Keratinocyte (primary cell): ENCODE measurements at regions not wholly inside any gene's neighbourhood (a gene's known extent, or its start where the extent isn't known, plus 50 kb on each side); places are given as distances from the start of the nearest gene placed in this dataset.

Source experiments
- DNase-seq: peaks from one replicate; pipeline ENCODE4 v3.0.0-alpha.2; 2011; ENCODE audit warnings: low read depth, missing footprints, low spot score
- FAIRE-seq: peaks from 2 replicates; lab custom pipeline; 2011; peaks lifted over from hg19 to GRCh38; lab: Jason Lieb, UNC
- H2AFZ ChIP-seq: 2 replicates; pipeline ENCODE4 v1.6.0; 2012; ENCODE audit warnings: low read length, control low read depth, inconsistent platforms; ENCODE audit not compliant: control insufficient read depth
- H3K27ac ChIP-seq: 2 replicates; pipeline ENCODE4 v1.5.1; 2011; ENCODE audit warnings: low read length; ENCODE audit not compliant: control insufficient read depth, insufficient read depth
- H3K27me3 ChIP-seq: 3 replicates; pipeline ENCODE4 v1.6.0; 2011; ENCODE audit warnings: low read length; ENCODE audit not compliant: control insufficient read depth, insufficient read depth; ENCODE audit errors: extremely low read depth
- H3K36me3 ChIP-seq, 2 experiments: 2 replicates in 1 of 2; 3 replicates in 1 of 2; pipeline ENCODE4 v1.5.1; 2011; ENCODE audit warnings: low read length in 2 of 2, mild to moderate bottlenecking in 1 of 2; ENCODE audit not compliant: control insufficient read depth in 2 of 2, insufficient read depth in 2 of 2; ENCODE audit errors: extremely low read depth in 1 of 2
- H3K4me1 ChIP-seq: 3 replicates; pipeline ENCODE4 v1.5.1; 2011; ENCODE audit warnings: low read length; ENCODE audit not compliant: control insufficient read depth, insufficient read depth; ENCODE audit errors: extremely low read depth
- H3K4me2 ChIP-seq: 3 replicates; pipeline ENCODE4 v1.6.0; 2011; ENCODE audit warnings: low read depth, low read length; ENCODE audit not compliant: control insufficient read depth, insufficient read depth; ENCODE audit errors: extremely low read depth
- H3K4me3 ChIP-seq, 3 experiments: fragments of 200-600 bp in 1 of 3; sonication (generic) in 1 of 3; 2 replicates in 2 of 3; 3 replicates in 1 of 3; pipeline ENCODE4 v1.5.1; 2011 to 2016; ENCODE audit warnings: low read length in 3 of 3, mild to moderate bottlenecking in 3 of 3, control low read depth in 2 of 3, inconsistent platforms in 1 of 3, low read depth in 1 of 3, mixed read lengths in 1 of 3, mixed run types in 1 of 3, moderate library complexity in 1 of 3; ENCODE audit not compliant: control insufficient read depth in 2 of 3, insufficient read depth in 2 of 3; ENCODE audit errors: extremely low read depth in 1 of 3
- H3K79me2 ChIP-seq: 2 replicates; pipeline ENCODE4 v1.6.0; 2012; ENCODE audit warnings: low read length; ENCODE audit not compliant: control insufficient read depth, insufficient read depth
- H3K9ac ChIP-seq: 3 replicates; pipeline ENCODE4 v1.6.0; 2011; ENCODE audit warnings: low read length; ENCODE audit not compliant: control insufficient read depth, insufficient read depth; ENCODE audit errors: extremely low read depth
- H3K9me1 ChIP-seq: 3 replicates; pipeline ENCODE4 v1.6.0; 2011; ENCODE audit warnings: low read length; ENCODE audit not compliant: control insufficient read depth, insufficient read depth; ENCODE audit errors: extremely low read depth
- H3K9me3 ChIP-seq: 2 replicates; pipeline ENCODE4 v1.5.1; 2012; ENCODE audit warnings: low read depth, low read length; ENCODE audit not compliant: control insufficient read depth
- H4K20me1 ChIP-seq: 3 replicates; pipeline ENCODE4 v1.6.0; 2011; ENCODE audit warnings: low read length; ENCODE audit not compliant: control insufficient read depth, insufficient read depth; ENCODE audit errors: extremely low read depth
- EZH2 ChIP-seq: IDR thresholded peaks from one replicate; pipeline ENCODE4 v1.6.1; 2012; ENCODE audit warnings: inconsistent platforms, mild to moderate bottlenecking, low read length, moderate library complexity
- dilution Hi-C: fragments of 300-500 bp; cut with MboI; formaldehyde crosslinking; loops from one replicate; pipeline ENCODE4 v1.7.0; 2020; ENCODE audit warnings: low sequenced_read_pairs; ENCODE audit not compliant: extremely low pct_ligation_motif_present
- TF ChIP-seq, protein P1 (sequence below), 3 experiments: IDR thresholded peaks in 1 of 3; conservative IDR thresholded peaks in 1 of 3; optimal IDR thresholded peaks in 1 of 3; 2 replicates in 2 of 3; 3 replicates in 1 of 3; pipeline versions ENCODE3 to v1.5.1; 2011; ENCODE audit warnings: low read length in 3 of 3, mild to moderate bottlenecking in 3 of 3, moderate library complexity in 2 of 3, control low read depth in 1 of 3, inconsistent platforms in 1 of 3; ENCODE audit not compliant: insufficient read depth in 2 of 3; ENCODE audit errors: extremely low read depth in 1 of 3

DNA sequence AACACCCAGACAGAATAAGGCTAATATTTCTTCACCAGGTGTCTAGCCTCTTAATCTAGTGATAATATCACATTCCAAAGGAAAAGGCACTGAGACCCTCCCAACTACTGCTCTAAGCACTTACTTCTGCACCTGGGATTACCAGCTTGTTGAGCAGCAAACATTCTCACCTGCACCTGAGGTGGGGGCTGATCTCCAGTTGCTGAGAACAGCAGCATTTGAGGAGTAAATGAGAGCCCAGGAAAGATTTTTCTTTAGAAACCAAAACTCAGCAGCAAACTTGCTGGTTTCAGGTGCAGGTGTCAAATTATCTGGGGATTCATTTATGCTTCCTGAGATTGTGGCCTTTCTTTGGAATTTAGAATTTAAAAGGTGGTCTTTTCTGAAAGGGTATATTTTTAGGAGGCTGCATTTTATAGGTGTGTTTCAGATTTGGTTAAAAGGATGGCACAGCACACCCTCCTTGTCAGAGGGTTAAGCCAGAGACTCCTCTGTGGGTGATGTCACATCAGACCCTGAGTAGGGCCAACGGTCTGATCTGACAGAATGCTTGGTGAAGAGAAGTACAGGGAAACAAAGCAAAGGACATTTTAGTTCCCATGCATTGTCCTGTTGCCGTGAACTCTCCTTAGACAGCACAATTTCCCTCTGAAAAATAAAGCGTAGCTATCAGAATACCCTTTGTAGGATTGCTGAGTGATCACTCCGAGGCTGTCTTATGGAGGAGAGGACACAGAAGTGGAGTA lies 411.0 kb upstream of the ATP11B start:
- H2AFZ ChIP-seq = no peak overlapping the region
- TF ChIP-seq, protein P1, sequence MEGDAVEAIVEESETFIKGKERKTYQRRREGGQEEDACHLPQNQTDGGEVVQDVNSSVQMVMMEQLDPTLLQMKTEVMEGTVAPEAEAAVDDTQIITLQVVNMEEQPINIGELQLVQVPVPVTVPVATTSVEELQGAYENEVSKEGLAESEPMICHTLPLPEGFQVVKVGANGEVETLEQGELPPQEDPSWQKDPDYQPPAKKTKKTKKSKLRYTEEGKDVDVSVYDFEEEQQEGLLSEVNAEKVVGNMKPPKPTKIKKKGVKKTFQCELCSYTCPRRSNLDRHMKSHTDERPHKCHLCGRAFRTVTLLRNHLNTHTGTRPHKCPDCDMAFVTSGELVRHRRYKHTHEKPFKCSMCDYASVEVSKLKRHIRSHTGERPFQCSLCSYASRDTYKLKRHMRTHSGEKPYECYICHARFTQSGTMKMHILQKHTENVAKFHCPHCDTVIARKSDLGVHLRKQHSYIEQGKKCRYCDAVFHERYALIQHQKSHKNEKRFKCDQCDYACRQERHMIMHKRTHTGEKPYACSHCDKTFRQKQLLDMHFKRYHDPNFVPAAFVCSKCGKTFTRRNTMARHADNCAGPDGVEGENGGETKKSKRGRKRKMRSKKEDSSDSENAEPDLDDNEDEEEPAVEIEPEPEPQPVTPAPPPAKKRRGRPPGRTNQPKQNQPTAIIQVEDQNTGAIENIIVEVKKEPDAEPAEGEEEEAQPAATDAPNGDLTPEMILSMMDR (optimal IDR thresholded peaks at IDR 0.05 in 1 of 3, IDR thresholded peaks at IDR 0.05 in 1 of 3, conservative IDR thresholded peaks at IDR 0.05 in 1 of 3; ENCODE audit: extremely low read depth in 1 of 3, insufficient read depth in 2 of 3, low read length in 3 of 3) = no peak
- no peak for TF ChIP-seq EZH2
- no peaks in the 10 kb centered on the region for H3K27me3 ChIP-seq
- H3K9me3 ChIP-seq = no peaks in the 10 kb centered on the region
- H3K4me2 ChIP-seq = no peak overlapping the region
- no peak for DNase-seq
- peaks cover 11% of the 10 kb centered on the region for H3K4me1 ChIP-seq
- H3K79me2 ChIP-seq = no peaks in the 10 kb centered on the region
- H3K36me3 ChIP-seq = no peaks in the 10 kb centered on the region
- no peak overlapping the region for H3K27ac ChIP-seq
- dilution Hi-C loops = no loop called here
- no peaks in the 10 kb centered on the region for H3K9me1 ChIP-seq
- no peak overlapping the region for H3K4me3 ChIP-seq
- no peak for FAIRE-seq
- H4K20me1 ChIP-seq = no peaks in the 10 kb centered on the region
- H3K9ac ChIP-seq = no peak overlapping the region

DNA sequence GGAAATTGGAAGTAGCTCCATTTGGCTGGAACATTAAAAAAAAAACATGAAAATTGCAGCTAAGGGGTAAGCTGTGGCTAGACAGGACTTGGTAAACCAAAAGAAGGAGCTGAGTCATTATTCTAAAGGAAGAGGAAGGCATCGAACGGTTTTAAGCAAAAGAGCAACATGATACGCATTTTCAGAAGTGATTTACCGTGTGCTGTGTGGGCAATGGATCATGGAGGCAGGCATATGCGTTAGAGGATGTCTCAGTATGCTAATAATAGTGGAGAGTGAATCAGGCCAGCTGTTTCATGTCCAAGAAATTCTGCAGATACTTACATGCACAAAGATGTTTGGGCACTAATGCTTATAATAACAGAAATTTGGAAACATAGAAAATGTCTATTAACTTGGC lies 409.1 kb upstream of the ATP11B start:
- H4K20me1 ChIP-seq = no peaks in the 10 kb centered on the region
- dilution Hi-C loops = no loop called here
- peaks cover 24% of the 10 kb centered on the region for H3K4me1 ChIP-seq
- H3K9me1 ChIP-seq = no peaks in the 10 kb centered on the region
- peak overlapping the region; percentile 88 for H2AFZ ChIP-seq
- peak overlapping the region; percentile 77 for H3K4me2 ChIP-seq
- H3K27ac ChIP-seq = peak overlapping the region; percentile 40
- H3K4me3 ChIP-seq = no peak overlapping the region
- no peaks in the 10 kb centered on the region for H3K79me2 ChIP-seq
- no peaks in the 10 kb centered on the region for H3K36me3 ChIP-seq
- no peaks in the 10 kb centered on the region for H3K27me3 ChIP-seq
- TF ChIP-seq, protein P1 (optimal IDR thresholded peaks at IDR 0.05 in 1 of 3, IDR thresholded peaks at IDR 0.05 in 1 of 3, conservative IDR thresholded peaks at IDR 0.05 in 1 of 3; ENCODE audit: extremely low read depth in 1 of 3, insufficient read depth in 2 of 3, low read length in 3 of 3) = no peak
- TF ChIP-seq EZH2 = no peak
- H3K9me3 ChIP-seq = no peaks in the 10 kb centered on the region
- DNase-seq (no peak), FAIRE-seq (peak; percentile 85)
- no peak overlapping the region for H3K9ac ChIP-seq
